IMR-90 (cell line): ENCODE measurements at regions not wholly inside any gene's neighbourhood (a gene's known extent, or its start where the extent isn't known, plus 50 kb on each side); places are given as distances from the start of the nearest gene placed in this dataset.

Experiments
- ATAC-seq: fragments of 200-7000 bp; cut with Tn5 transposase; 2 replicates; pipeline ENCODE4 v1.9.1; 2020; ENCODE audit warnings: low read depth, mild to moderate bottlenecking, moderate library complexity
- BruUV-seq: library from RNA; stranded (reverse); fragments of 400-500 nt; replicated peaks from 2 replicates; lab custom pipeline; 2021; lab: Mats Ljungman, UMichigan
- CTCF ChIA-PET: fragments of 300-600 bp; formaldehyde crosslinking; extraction: SDS; loops from one replicate; lab custom pipeline; 2021; ENCODE audit warnings: antibody characterized with exemption; lab: Yijun Ruan, JAX
- POLR2A ChIA-PET: fragments of 300-600 bp; sonication (Branson Sonifier 250); formaldehyde crosslinking; loops from one replicate; lab custom pipeline; 2022; ENCODE audit warnings: antibody characterized with exemption; ENCODE audit not compliant: unreplicated experiment; lab: Charles Lee
- DNase-seq: peaks from one replicate; pipeline ENCODE4 v3.0.0; 2013
- H2AFZ ChIP-seq: replicated peaks from 2 replicates; pipeline ENCODE3; 2013; ENCODE audit warnings: low read length, mild to moderate bottlenecking; ENCODE audit not compliant: poor library complexity
- H2AK5ac ChIP-seq: 2 replicates; pipeline ENCODE4 v1.6.1; 2013; ENCODE audit warnings: low read depth, low read length, inconsistent platforms
- H2AK9ac ChIP-seq: replicated peaks from 2 replicates; pipeline ENCODE3; 2013; ENCODE audit warnings: mild to moderate bottlenecking, low read depth, low read length, moderate library complexity; ENCODE audit not compliant: poor library complexity
- H2BK120ac ChIP-seq: 2 replicates; pipeline ENCODE4 v1.6.1; 2013; ENCODE audit warnings: low read depth, low read length, inconsistent platforms
- H2BK15ac ChIP-seq: 3 replicates; pipeline ENCODE4 v1.6.1; 2013; ENCODE audit warnings: low read depth, low read length, inconsistent platforms
- H2BK20ac ChIP-seq: 2 replicates; pipeline ENCODE4 v1.6.1; 2013; ENCODE audit warnings: low read depth, mild to moderate bottlenecking, inconsistent platforms, low read length, moderate library complexity
- H2BK5ac ChIP-seq: 2 replicates; pipeline ENCODE4 v1.6.1; 2013; ENCODE audit warnings: mild to moderate bottlenecking, low read depth, low read length, inconsistent platforms; ENCODE audit not compliant: poor library complexity, severe bottlenecking
- H3K14ac ChIP-seq: replicated peaks from 2 replicates; pipeline ENCODE4 v1.6.1; 2013; ENCODE audit warnings: low read depth, low read length, inconsistent platforms
- H3K18ac ChIP-seq: 2 replicates; pipeline ENCODE4 v1.6.1; 2013; ENCODE audit warnings: low read depth, low read length, control low read depth
- H3K23ac ChIP-seq: 2 replicates; pipeline ENCODE4 v1.6.1; 2013; ENCODE audit warnings: low read depth, low read length, inconsistent platforms
- H3K27ac ChIP-seq: 2 replicates; pipeline ENCODE4 v1.5.1; 2013; ENCODE audit warnings: mild to moderate bottlenecking, control low read depth, low read length; ENCODE audit not compliant: insufficient read depth
- H3K27me3 ChIP-seq: 2 replicates; pipeline ENCODE4 v1.6.1; 2013; ENCODE audit warnings: low read length; ENCODE audit not compliant: control insufficient read depth, insufficient read depth
- H3K36me3 ChIP-seq: 2 replicates; pipeline ENCODE4 v1.6.1; 2013; ENCODE audit warnings: low read length, mixed read lengths; ENCODE audit not compliant: control insufficient read depth, insufficient read depth
- H3K4ac ChIP-seq: 2 replicates; pipeline ENCODE4 v1.6.1; 2013; ENCODE audit warnings: low read depth, low read length, inconsistent platforms
- H3K4me1 ChIP-seq: 2 replicates; pipeline ENCODE4 v1.6.1; 2013; ENCODE audit warnings: low read length, mixed read lengths; ENCODE audit not compliant: control insufficient read depth, insufficient read depth
- H3K4me2 ChIP-seq: 2 replicates; pipeline ENCODE4 v1.6.1; 2013; ENCODE audit warnings: low read depth, mild to moderate bottlenecking, control low read depth, low read length, moderate library complexity
- H3K4me3 ChIP-seq: 2 replicates; pipeline ENCODE4 v1.5.1; 2013; ENCODE audit warnings: low read depth, mild to moderate bottlenecking, control low read depth, low read length, moderate library complexity; ENCODE audit not compliant: insufficient read depth
- H3K56ac ChIP-seq: 2 replicates; pipeline ENCODE4 v1.6.1; 2013; ENCODE audit warnings: low read length, inconsistent platforms; ENCODE audit not compliant: insufficient read depth; ENCODE audit errors: extremely low read depth
- H3K79me1 ChIP-seq, 2 experiments: 2 replicates each; pipeline ENCODE4 v1.6.1; 2013; ENCODE audit warnings: low read length in 2 of 2, inconsistent platforms in 1 of 2, low read depth in 1 of 2
- H3K9ac ChIP-seq: 2 replicates; pipeline ENCODE4 v1.6.1; 2013; ENCODE audit warnings: low read depth, low read length, control low read depth
- H3K9me1 ChIP-seq: 2 replicates; pipeline ENCODE4 v1.6.1; 2013; ENCODE audit warnings: low read length, inconsistent platforms; ENCODE audit not compliant: insufficient read depth
- H3K9me3 ChIP-seq: 2 replicates; pipeline ENCODE4 v1.6.1; 2013; ENCODE audit warnings: low read length; ENCODE audit not compliant: control insufficient read depth, insufficient read depth
- H4K20me1 ChIP-seq: 2 replicates; pipeline ENCODE4 v1.6.1; 2013; ENCODE audit warnings: low read length, inconsistent platforms; ENCODE audit not compliant: insufficient read depth
- H4K5ac ChIP-seq: 2 replicates; pipeline ENCODE4 v1.6.1; 2013; ENCODE audit warnings: mild to moderate bottlenecking, low read depth, low read length, control low read depth
- H4K8ac ChIP-seq, 2 experiments: 2 replicates each; pipeline ENCODE4 v1.6.1; 2013; ENCODE audit warnings: low read depth in 2 of 2, low read length in 2 of 2, control low read depth in 1 of 2, inconsistent platforms in 1 of 2
- H4K91ac ChIP-seq: 2 replicates; pipeline ENCODE4 v1.6.1; 2013; ENCODE audit warnings: low read depth, low read length, inconsistent platforms; ENCODE audit not compliant: insufficient read depth
- BHLHE40 ChIP-seq: fragments of 150-350 bp; IDR thresholded peaks from 2 replicates; pipeline ENCODE4 v1.6.1; 2016; ENCODE audit warnings: mild to moderate bottlenecking, low read depth, low read length
- ELK1 ChIP-seq: fragments of 150-350 bp; IDR thresholded peaks from 2 replicates; pipeline ENCODE4 v1.6.1; 2016; ENCODE audit warnings: low read depth, mild to moderate bottlenecking, low read length, moderate library complexity, borderline replicate concordance
- MXI1 ChIP-seq: IDR thresholded peaks from 2 replicates; pipeline ENCODE4 v1.6.1; 2012; ENCODE audit warnings: low read depth, mild to moderate bottlenecking, low read length, moderate library complexity, borderline replicate concordance
- NFE2L2 ChIP-seq: fragments of 150-350 bp; IDR thresholded peaks from 2 replicates; pipeline ENCODE4 v1.6.1; 2016; ENCODE audit warnings: low read depth, mild to moderate bottlenecking, low read length
- POLR2A ChIP-seq: IDR thresholded peaks from 2 replicates; pipeline ENCODE4 v1.6.1; 2012; ENCODE audit warnings: mild to moderate bottlenecking, low read depth, low read length
- RAD21 ChIP-seq: IDR thresholded peaks from 2 replicates; pipeline ENCODE4 v1.6.1; 2012; ENCODE audit warnings: low read length, improper control_type of control experiment
- RCOR1 ChIP-seq: IDR thresholded peaks from 2 replicates; pipeline ENCODE4 v1.6.1; 2012; ENCODE audit warnings: mild to moderate bottlenecking, low read length, improper control_type of control experiment; ENCODE audit not compliant: insufficient replicate concordance
- SMC3 ChIP-seq: fragments of 150-350 bp; IDR thresholded peaks from 2 replicates; pipeline ENCODE4 v1.6.1; 2016; ENCODE audit warnings: low read depth, mild to moderate bottlenecking, antibody characterized with exemption, low read length, moderate library complexity
- WGBS, 2 experiments: methylation state at CpG; one replicate each; pipeline versions ENCODE4 v1.1.5 to v1.1.7; 2013; ENCODE audit warnings: missing lambda C conversion rate in 2 of 2; ENCODE audit not compliant: insufficient read length in 1 of 2; ENCODE audit errors: extremely low coverage in 2 of 2; 5-methylcytosine and 5-hydroxymethylcytosine counted together
- dilution Hi-C: fragments of 300-500 bp; cut with HindIII; formaldehyde crosslinking; loops from one replicate; pipeline ENCODE4 v1.14.3; 2018; ENCODE audit warnings: low sequenced_read_pairs; ENCODE audit not compliant: unreplicated experiment
- in situ Hi-C: fragments of 300-500 bp; cut with MboI; formaldehyde crosslinking; loops from 3 replicates; pipeline ENCODE4 v1.14.3; 2019; ENCODE audit warnings: low sequenced_read_pairs, inconsistent platforms, mixed read lengths
- intact Hi-C: fragments of 100-400 bp; cut with micrococcal nuclease; formaldehyde crosslinking; loops from 2 replicates; pipeline ENCODE4 v1.10.0; 2022

- Histone ChIP-seq H3K4me3 (no peak overlapping the region), H4K20me1 (no peaks in the 10 kb centered on the region), H2AFZ (no peak overlapping the region), H2AK5ac (no peak overlapping the region), H2BK20ac (no peak overlapping the region), H3K4me2 (no peak overlapping the region), H3K18ac (no peak overlapping the region), H4K8ac (no peak overlapping the region), H3K9me1 (no peaks in the 10 kb centered on the region), H2BK5ac (no peak overlapping the region), H3K27me3 (no peaks in the 10 kb centered on the region), H3K27ac (no peak overlapping the region), H3K4ac (no peak overlapping the region), H3K9ac (no peak overlapping the region), H4K5ac (no peak overlapping the region), H2BK15ac (no peak overlapping the region), H2AK9ac (no peak overlapping the region), H3K4me1 (no peaks in the 10 kb centered on the region), H3K9me3 (no peaks in the 10 kb centered on the region), H3K56ac (no peak overlapping the region), H2BK120ac (no peak overlapping the region), H3K23ac (no peak overlapping the region), H3K79me1 (no peaks in the 10 kb centered on the region), H3K14ac (no peak overlapping the region), H3K36me3 (no peaks in the 10 kb centered on the region), H4K91ac (no peak overlapping the region)
- ChIA-PET CTCF (no interaction called here), POLR2A (no interaction called here)
- ATAC-seq (no peak), DNase-seq (no peak)
- WGBS, 2 experiments, result no CpG with 5 or more reads among the region's 1 CpG
- intact Hi-C loops, result no loop called here
- dilution Hi-C loops, result no loop called here
- TF ChIP-seq RCOR1 (no peak), ELK1 (no peak), BHLHE40 (no peak), POLR2A (no peak), RAD21 (no peak), SMC3 (no peak), MXI1 (no peak), NFE2L2 (no peak)
- BruUV-seq, result no TSS peak
- in situ Hi-C loops, result no loop called here
These were observed 909.8 kb downstream of the BRINP3 start for GRCh38 chr1:189567890-189568289.
